ENCODE measurements at regions not wholly inside any gene's neighbourhood (a gene's known extent, or its start where the extent isn't known, plus 50 kb on each side); places are given as distances from the start of the nearest gene placed in this dataset.
"Not testable (repeated sequence)": the region's sequence is repeated elsewhere in the genome, so short reads cannot be mapped to it uniquely, and the experiment has no call there.

DNA sequence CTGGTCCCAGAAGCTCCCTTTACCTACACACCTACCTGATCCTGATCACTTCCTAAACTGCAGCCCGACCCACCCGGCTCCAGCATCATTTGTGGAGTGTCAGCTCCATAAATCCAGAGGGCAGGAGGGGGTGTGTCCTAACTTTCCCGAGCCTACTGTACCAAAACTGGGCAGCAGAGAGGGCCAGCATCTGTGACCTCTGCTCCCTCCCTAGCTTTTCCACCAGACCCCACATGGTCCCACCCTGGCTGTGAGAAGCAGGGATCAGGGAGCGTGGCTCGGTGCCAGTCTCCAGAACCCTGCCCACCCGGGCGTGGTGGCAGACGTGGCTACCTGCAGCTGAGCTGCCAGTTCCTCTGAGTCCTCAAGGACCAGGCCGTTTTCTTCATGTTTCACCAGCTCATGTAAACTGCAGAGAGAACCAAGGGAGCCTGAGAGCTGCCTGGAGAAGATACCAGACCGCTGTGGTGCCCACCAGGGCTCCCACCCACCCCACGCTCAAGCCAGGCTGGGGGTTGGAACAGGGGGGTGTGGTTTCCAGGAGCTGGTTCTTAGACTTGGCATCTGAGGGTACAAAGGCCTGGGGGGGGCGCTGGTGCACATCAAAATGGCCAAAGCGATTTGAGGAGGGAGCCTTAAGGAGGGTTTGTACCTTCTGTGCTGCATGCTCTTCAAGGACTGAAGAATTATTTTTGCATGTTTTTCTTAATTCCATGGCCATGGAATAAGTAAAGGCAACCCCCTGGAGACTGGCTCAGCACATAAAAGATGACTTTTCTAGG, 76.7 kb upstream of the DRD5 start:
- DNase-seq = no peak

DNA sequence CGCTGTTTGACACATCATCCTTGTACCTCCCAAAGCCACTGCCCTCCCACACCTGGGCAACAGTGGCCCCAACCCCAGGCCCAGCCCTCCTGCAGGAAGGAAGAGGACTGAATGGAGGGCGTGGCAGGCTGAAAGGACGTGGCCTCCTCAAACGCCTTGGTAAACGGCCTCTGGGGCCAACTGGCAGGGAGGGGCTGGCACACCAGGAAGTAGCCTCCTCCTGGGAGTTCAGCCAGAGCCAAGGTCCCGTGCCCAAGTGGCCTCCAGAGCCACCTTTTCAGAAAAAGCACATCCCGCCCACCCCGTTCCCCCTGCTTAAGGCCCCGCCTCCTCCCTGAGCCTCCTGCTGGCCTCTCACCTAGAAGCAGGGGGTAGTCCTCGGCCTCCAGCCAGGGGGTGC, 74.2 kb upstream of the DRD5 start:
- not testable (repeated sequence) for DNase-seq

DNA sequence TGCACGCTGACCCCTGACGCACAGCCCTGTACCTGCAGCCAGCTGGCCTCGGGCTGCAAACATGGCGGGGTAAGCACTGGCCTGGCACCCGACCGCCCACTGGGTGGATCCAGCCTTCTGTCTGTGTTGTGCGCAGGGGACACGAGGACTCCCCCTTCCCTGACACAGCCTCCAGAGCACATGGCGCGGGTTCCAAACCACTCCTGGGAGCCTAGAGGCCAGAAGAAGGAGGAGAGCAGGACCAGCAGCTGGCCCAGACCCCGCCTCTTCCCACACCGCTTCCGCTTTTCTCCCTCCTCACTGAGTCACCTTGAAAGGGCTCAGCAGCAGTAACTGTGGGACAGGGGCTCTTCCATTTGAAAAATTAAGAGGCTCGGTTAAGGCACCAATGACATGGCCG, 73.5 kb upstream of the DRD5 start:
- not testable (repeated sequence) for DNase-seq

DNA sequence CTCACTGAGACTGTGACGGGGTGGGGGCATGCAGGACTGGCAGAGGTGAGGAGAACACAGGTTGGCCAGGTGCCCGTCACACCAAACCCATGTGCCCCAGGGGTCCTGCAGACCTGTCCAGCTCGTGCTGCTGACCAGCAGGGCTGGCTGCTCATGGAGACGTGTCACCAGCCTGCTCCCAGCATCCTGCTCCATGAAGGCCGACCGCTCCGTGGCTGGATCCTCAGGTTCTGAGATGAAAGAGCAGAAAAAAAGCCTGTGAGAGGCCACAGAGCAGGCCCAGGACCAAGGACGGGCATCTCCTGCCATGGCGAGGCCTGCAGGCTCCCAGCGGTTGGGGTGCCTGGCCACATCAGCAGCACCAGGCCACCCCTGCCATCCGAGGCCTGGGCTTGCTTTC, 71.7 kb upstream of the DRD5 start:
- no peak for DNase-seq

DNA sequence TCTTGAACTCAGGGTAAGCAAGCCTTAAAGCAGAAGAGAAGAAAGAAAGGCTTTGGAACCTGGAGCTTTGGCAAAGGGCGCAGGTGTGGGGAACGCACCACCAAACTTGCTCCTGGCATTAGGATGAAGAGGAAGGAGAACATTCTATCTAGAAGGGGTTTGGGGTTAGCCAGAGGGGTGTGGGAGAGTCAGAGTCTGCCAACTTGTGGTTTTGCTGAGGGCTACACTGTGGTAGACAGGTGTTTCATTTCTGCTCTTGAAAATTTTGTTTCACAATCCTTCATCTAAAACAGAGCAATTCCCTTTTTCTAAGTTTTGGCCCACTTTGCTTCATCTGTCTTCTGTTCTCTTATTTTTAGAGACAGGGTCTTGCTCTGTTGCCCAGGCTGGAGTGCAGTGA, 66.2 kb upstream of the DRD5 start:
- not testable (repeated sequence) for DNase-seq

DNA sequence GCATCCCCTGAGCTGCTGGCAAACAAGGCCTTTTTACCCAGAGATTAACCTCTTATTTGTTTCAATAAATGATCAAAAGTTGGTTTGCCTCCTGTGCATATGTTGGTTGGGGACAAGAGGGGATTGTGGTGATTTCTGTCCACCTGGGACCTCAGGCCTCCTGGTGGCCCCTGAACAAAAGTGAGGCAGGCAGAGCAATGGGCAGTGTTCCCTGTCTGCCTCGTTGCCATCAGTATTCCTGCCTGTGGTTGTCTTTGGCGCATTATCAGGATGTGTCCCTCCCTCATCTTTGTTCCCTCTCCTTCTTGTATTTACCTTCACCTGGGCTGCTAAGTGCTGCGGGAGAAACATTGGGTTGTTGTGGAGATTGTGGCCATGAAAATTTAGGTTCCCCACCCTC, 65.3 kb upstream of the DRD5 start:
- DNase-seq = no peak

DNA sequence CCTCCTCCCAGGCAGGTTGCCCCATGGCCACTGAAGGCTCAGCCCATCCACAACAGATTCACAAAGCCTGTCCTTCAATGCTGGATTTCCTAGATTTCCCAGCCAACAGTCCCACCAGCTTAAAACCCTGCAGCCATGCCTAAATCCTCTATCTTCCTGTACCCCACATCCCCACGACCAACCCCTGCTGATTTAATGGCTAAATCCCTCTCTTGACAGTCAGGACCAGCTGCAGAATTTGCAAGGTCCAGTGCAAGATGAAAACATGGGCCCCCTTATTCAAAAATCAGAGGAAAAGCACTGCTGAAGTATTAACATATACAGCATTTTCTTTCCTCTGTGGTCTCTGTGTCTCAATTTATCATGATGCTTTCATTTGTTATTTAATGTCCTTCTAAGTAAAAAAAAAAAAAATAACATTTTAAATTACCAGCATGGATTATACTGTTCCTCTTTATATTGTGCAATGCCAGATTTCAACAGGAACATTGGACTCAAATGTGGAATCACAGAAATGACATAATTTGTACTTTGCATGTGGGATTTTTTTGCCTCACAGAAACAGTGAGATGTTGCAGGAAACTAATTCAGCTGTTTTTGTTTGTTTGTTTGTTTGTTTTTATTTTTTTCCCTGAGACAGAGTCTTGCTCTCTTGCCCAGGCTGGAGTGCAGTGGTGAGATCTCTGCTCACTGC, 63.0 kb upstream of the DRD5 start:
- DNase-seq = peak; percentile 82 to 87

DNA sequence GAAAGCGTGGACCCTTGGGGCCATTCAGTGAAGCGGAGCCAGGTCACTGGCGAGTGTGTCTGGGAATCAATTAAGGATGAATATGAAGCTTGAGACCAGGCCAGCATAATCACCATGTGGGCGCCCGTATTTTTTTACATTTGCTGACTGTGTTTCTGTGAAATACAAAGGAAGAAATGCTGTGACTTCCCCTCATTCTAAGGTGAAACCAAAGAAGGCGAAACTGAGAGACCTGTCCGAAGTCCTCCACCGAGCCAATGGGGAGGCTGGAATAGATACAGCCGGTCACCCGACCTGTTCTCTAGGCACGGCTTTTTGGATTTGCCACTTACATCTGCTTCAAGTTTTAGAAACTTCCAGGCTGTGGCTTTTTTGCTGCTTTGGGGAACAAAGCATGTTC, 59.3 kb upstream of the DRD5 start:
- DNase-seq = not testable (repeated sequence)

All from inflammatory macrophage treated with lipopolysaccharide for 1 hour (primary cell).